ENCODE measurements at regions not wholly inside any gene's neighbourhood (a gene's known extent, or its start where the extent isn't known, plus 50 kb on each side); places are given as distances from the start of the nearest gene placed in this dataset.
"Not testable (repeated sequence)": the region's sequence is repeated elsewhere in the genome, so short reads cannot be mapped to it uniquely, and the experiment has no call there.

DNA sequence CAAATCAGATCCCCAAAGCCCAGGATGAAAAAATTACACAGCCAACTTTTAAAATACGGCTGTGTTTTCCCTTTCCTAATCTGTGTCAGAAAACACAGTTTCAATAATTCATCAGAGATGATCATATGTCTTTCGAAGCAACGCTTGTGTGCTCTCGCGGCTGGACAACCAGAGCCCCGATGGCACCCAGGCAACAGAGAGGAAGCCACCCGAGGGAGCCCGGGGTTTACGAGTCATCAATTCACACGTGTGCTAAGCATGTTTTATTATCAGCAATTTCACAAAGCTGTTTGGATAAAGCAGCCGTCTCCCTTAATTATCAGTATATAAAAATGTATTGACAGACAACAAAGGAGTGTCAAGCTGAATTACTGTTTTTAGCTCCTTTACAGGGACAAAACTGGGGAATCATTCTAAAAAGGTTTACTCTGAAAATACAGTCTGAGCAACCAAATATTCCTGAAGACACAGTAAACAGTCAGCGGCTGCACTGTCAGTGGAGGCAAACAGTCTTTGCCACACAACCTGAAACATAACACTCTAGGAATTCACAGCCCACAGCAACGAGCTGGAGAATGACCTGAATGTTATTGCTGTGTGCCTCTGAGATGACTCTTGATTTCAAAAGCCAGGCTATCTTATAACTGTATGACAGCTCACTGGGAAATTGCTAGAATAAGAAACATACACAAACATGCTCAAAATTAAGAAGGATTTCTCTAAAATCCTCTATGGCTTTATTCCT, 201.0 kb downstream of the SIPA1L2 start:
- peaks cover 71% of the 10 kb centered on the region for H3K36me3 ChIP-seq
- H3K4me3 ChIP-seq, result no peak overlapping the region
- no peaks in the 10 kb centered on the region for H3K9me3 ChIP-seq
- no peaks in the 10 kb centered on the region for H3K27me3 ChIP-seq
- DNase-seq, result no peak

DNA sequence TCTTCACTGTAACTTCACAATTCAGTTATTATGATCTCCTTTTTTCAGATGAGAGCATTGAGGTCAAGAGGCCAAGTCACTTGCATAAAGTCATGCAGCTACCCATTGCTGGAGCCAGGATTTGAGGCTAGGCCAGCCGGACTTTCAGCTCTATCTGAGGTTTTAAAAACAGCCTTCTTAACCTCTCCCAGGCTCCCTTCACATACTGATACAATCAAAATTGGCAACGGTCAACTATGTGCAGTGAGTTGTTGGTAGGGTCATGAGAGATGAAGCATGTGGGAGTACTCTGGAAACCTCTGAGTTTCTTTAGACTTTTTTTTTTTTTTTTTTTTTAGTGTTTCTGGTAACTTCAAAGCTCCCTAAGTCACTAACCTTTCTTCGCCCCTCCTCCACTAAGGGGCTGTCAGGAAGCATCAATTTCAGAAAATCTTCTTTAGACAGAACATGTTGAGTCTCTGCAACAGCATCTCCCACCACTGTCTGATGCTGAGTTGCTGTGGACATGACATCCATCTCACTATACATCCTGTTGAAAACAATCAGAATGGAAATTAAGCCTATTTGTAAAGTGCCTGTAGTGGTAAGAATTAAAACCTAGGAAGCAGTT, 201.8 kb downstream of the SIPA1L2 start:
- H3K4me3 ChIP-seq, result no peak overlapping the region
- H3K9me3 ChIP-seq, result no peaks in the 10 kb centered on the region
- DNase-seq, result no peak
- H3K27me3 ChIP-seq, result no peaks in the 10 kb centered on the region
- peaks cover 74% of the 10 kb centered on the region for H3K36me3 ChIP-seq

- H3K9me3 ChIP-seq, result no peaks in the 10 kb centered on the region
- H3K27me3 ChIP-seq, result no peaks in the 10 kb centered on the region
- no peak overlapping the region for H3K4me3 ChIP-seq
- no peak for DNase-seq
- H3K36me3 ChIP-seq, result peaks cover 69% of the 10 kb centered on the region
These were observed 203.1 kb downstream of the SIPA1L2 start for GRCh38 chr1:232426801-232427200.

DNA sequence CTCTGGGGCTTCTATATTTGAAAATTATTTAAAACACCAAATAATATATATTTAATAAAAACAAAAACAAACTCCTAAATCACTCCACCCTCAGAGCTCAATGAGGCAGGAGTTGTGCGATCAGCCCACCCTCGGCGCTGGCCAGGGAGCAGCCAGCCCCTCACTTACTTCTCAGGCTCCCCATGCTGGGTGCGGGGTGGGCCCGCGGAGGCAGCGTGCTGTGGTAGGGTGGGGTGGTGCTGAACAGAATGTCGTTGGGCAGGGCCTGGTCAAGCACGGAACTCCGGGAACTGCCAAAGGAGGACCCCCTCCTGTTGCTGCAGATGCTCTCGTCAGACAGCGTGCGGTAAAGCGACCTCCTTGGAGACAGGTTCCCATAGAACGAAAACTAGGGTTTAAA, 204.5 kb downstream of the SIPA1L2 start:
- peaks cover 73% of the 10 kb centered on the region for H3K36me3 ChIP-seq
- DNase-seq, result no peak
- no peak overlapping the region for H3K4me3 ChIP-seq
- no peaks in the 10 kb centered on the region for H3K27me3 ChIP-seq
- H3K9me3 ChIP-seq, result no peaks in the 10 kb centered on the region

DNA sequence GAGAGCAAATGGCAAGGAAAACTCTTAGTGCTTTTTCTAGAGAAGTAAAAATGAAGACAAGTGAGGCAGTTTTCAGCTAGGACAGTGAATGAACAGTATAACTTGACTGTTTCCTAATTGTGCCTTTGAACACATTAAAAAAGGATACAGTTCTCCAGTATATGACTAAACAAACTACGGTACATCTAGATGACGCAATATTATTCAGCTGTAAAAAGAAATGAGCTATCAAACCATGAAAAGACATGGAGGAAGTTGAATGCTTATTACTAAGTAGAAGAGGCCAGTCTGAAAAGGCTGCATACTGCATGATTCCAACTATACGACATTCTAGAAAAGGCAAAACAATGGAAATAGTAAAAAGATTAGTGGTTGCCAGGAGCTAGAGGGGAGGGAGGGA, 206.3 kb downstream of the SIPA1L2 start:
- DNase-seq, result no peak
- Histone ChIP-seq H3K27me3 (no peaks in the 10 kb centered on the region), H3K4me3 (no peak overlapping the region), H3K9me3 (no peaks in the 10 kb centered on the region), H3K36me3 (peaks cover 78% of the 10 kb centered on the region)

- no peaks in the 10 kb centered on the region for H3K9me3 ChIP-seq
- DNase-seq, result peak; percentile 30
- no peaks in the 10 kb centered on the region for H3K27me3 ChIP-seq
- peaks cover 74% of the 10 kb centered on the region for H3K36me3 ChIP-seq
- H3K4me3 ChIP-seq, result no peak overlapping the region
These were observed 207.0 kb downstream of the SIPA1L2 start for GRCh38 chr1:232422898-232423297.

DNA sequence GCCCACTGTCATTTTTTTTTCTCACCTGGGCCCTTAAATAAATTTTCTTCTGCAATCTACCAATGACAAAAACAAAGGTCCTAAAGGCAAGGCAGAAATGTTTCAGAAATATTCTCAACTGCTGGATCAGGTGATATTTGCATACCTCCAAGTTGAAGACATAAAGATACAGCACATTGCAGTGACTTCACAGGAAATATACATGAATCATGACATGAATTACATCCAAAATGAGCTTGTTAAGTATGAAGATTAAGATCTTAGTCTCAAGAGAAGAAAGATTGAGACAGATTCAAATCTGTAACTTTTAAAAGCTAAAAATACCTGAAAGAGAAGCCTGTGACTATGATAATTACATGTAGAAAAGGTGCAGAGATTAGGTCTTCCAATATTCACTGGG, 207.8 kb downstream of the SIPA1L2 start:
- no peak for DNase-seq
- Histone ChIP-seq H3K9me3 (no peaks in the 10 kb centered on the region), H3K36me3 (peaks cover 67% of the 10 kb centered on the region), H3K4me3 (no peak overlapping the region), H3K27me3 (no peaks in the 10 kb centered on the region)

DNA sequence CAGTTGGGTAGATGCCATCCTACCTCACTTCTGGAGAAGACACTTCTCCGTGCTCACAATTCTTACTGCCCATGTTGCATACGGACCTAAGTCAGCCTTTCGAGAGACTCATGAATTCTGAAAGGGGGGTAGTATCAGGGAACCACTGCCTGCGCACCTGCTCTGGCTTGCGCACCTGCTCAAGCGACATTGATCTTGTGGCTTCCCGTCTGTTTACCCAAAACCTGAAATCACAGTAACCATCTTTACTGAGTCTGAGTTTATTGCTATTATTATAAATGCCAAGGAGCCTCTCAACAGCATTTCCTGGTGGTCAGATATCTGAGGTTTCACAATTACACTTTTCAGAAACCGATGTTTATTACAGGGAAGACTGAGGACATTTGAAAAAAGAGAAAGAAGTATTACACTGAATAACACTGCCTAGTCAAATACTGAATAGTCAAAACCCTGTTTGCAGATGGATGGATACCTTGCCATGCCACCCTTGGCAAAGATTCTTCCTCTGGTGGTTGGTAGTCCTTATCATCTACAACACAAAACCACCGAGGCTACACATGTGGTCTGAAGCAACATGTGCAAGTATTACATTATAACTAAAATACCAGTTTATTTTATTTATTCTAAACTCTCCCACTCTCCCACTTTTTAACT, 208.7 kb downstream of the SIPA1L2 start:
- no peaks in the 10 kb centered on the region for H3K27me3 ChIP-seq
- H3K36me3 ChIP-seq, result peaks cover 68% of the 10 kb centered on the region
- no peaks in the 10 kb centered on the region for H3K9me3 ChIP-seq
- DNase-seq, result no peak
- no peak overlapping the region for H3K4me3 ChIP-seq

DNA sequence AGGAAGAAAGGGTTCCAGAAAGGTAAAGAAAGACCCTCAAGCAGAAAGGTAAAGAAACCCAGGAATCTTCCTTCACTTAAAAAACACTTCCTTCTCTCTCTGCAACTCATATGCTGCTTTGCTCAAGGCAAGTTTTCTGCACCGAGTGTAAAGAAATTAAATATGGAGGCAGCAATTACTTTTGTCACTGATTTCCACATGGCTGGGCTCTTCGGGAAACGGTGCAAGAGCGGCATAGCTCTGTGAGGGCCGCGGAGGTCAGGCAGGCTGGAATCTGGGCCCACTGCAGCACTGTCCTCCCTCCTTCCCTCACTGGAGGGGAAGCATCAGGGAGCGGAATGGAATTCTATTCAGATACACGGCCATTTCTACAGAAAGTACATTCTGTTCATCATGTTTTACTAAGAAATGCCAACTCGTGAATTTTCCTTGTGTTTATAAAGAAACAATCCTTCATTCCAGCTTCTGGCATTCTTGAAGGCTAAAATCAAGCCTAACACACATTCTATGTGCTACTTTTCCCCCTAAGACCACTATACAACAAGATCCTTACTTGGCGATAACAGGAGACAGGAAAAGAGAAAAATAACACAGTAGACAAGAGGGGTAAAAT, 212.2 kb downstream of the SIPA1L2 start:
- H3K36me3 ChIP-seq, result peaks cover 63% of the 10 kb centered on the region
- DNase-seq, result no peak
- H3K9me3 ChIP-seq, result no peaks in the 10 kb centered on the region
- no peak overlapping the region for H3K4me3 ChIP-seq
- H3K27me3 ChIP-seq, result no peaks in the 10 kb centered on the region

GRCh38 chr1:232416026-232416568, 213.8 kb downstream of the SIPA1L2 start:
- H3K9me3 ChIP-seq, result no peaks in the 10 kb centered on the region
- no peaks in the 10 kb centered on the region for H3K27me3 ChIP-seq
- peak; percentile 62 for DNase-seq
- peaks cover 64% of the 10 kb centered on the region for H3K36me3 ChIP-seq
- no peak overlapping the region for H3K4me3 ChIP-seq

GRCh38 chr1:232415481-232415880, 214.5 kb downstream of the SIPA1L2 start:
- H3K36me3 ChIP-seq, result peaks cover 60% of the 10 kb centered on the region
- not testable (repeated sequence) for H3K27me3 ChIP-seq, H3K9me3 ChIP-seq, H3K4me3 ChIP-seq
- peak; percentile 89 for DNase-seq

DNA sequence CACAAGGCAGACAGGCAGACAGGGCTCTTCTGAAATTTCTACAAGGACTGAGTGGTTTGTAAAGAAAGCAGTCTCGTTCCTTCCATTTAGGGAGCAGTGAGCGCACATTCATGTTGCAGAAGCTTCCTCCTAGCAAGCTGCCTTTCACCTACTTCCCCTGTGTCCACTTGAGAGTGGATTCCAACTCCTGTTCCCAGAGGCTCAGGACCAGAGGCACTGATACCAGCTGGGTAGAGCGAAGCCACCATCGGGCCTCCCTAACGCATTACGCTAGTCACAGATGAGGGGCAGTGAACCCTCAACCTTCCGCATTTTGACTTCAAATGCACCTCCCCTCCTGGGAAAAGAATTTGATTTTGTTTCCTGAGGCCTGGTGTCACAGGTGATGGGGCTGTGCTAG, 215.8 kb downstream of the SIPA1L2 start:
- Histone ChIP-seq H3K27me3 (no peaks in the 10 kb centered on the region), H3K4me3 (no peak overlapping the region), H3K36me3 (peaks cover 51% of the 10 kb centered on the region), H3K9me3 (no peaks in the 10 kb centered on the region)
- no peak for DNase-seq

- Histone ChIP-seq H3K27me3 (no peaks in the 10 kb centered on the region), H3K4me3 (no peak overlapping the region), H3K36me3 (peaks cover 47% of the 10 kb centered on the region), H3K9me3 (no peaks in the 10 kb centered on the region)
- no peak for DNase-seq
These were observed 216.3 kb downstream of the SIPA1L2 start for GRCh38 chr1:232413674-232414073.

- no peaks in the 10 kb centered on the region for H3K27me3 ChIP-seq
- H3K4me3 ChIP-seq, result no peak overlapping the region
- no peaks in the 10 kb centered on the region for H3K9me3 ChIP-seq
- H3K36me3 ChIP-seq, result peaks cover 32% of the 10 kb centered on the region
- DNase-seq, result no peak
These were observed 220.3 kb downstream of the SIPA1L2 start for GRCh38 chr1:232409584-232409983.

DNA sequence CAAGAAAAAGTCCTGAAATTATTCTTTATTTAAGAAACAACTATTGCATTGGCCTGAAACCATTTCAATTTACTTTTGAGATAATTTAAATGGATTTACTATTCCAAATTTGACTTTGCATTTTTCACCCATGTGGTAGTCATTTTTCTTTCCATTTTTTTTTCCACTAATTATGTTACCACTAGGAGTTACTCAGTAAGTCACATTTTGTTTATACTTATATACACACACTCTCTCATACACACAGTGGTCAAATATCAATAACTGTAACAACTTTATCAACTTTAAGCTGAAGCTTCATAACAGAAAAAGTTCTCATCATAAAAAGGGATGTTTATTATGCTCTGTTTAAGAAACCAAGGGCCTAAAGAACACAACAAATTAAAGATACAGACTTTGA, 222.8 kb downstream of the SIPA1L2 start:
- H3K36me3 ChIP-seq, result peaks cover 37% of the 10 kb centered on the region
- H3K9me3 ChIP-seq, result no peaks in the 10 kb centered on the region
- H3K27me3 ChIP-seq, result no peaks in the 10 kb centered on the region
- no peak overlapping the region for H3K4me3 ChIP-seq
- DNase-seq, result no peak

DNA sequence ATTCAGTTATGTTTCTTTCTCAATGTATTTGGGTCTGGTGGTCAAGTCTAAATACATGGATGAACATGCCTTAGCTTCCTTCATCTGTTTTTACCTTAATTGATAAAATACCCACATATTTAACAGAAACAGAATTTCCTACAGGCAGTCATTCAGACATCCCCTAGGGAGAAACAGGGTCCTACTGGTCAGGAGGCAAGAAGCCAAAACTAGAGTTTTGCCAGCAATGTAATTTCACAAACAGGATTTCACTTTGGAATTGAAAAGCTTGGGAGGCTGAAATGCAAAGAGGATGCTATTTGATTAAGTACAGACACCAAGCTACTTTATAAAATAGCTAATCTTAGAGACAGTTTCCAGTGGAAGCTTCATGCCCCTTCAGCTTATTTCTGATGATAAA, 224.2 kb downstream of the SIPA1L2 start:
- H3K9me3 ChIP-seq, result no peaks in the 10 kb centered on the region
- peaks cover 39% of the 10 kb centered on the region for H3K36me3 ChIP-seq
- no peak for DNase-seq
- no peak overlapping the region for H3K4me3 ChIP-seq
- no peaks in the 10 kb centered on the region for H3K27me3 ChIP-seq

Measured in MG63 (cell line).